Lower leg skin (tissue), 3 donors: ENCODE measurements at regions not wholly inside any gene's neighbourhood (a gene's known extent, or its start where the extent isn't known, plus 50 kb on each side); places are given as distances from the start of the nearest gene placed in this dataset.

Source experiments
- CTCF ChIP-seq, 3 donors: fragments of 450-650 bp; IDR thresholded peaks; one replicate each; pipeline ENCODE4 v1.5.1; 2016; ENCODE audit warnings: antibody characterized with exemption in 3 of 3, mild to moderate bottlenecking in 3 of 3, moderate library complexity in 2 of 3
- POLR2A ChIP-seq, 2 donors: fragments of 450-650 bp; IDR thresholded peaks; one replicate each; pipeline ENCODE4 v1.6.1; 2016 to 2017; ENCODE audit warnings: antibody characterized with exemption in 2 of 2, mild to moderate bottlenecking in 1 of 2, moderate library complexity in 1 of 2

- TF ChIP-seq CTCF (IDR thresholded peaks at IDR 0.05) (no peak), POLR2A (IDR thresholded peaks at IDR 0.05) (no peak)
Observed at GRCh38 chr12:47376927-47377326, 297.2 kb upstream of the AMIGO2 start.
